ENCODE measurements at regions not wholly inside any gene's neighbourhood (a gene's known extent, or its start where the extent isn't known, plus 50 kb on each side); places are given as distances from the start of the nearest gene placed in this dataset.

GRCh38 chr11:42243385-42243784 is 783.9 kb upstream of the LRRC4C start:
- TF ChIP-seq CTCF (IDR thresholded peaks at IDR 0.05): no peak
- H3K4me3 ChIP-seq: no peak overlapping the region
- no peak for ATAC-seq
- intact Hi-C loops (cut with DNase I): no loop called here
- FAIRE-seq: no peak
- no peak overlapping the region for H3K27ac ChIP-seq
- no peak for DNase-seq
- H3K9me3 ChIP-seq: no peaks in the 10 kb centered on the region
- H3K4me1 ChIP-seq: no peaks in the 10 kb centered on the region
- H3K36me3 ChIP-seq: no peaks in the 10 kb centered on the region
- H3K27me3 ChIP-seq: no peaks in the 10 kb centered on the region
- WGBS, 2 donors: 16 to 19% methylated on average over 2 of the region's 2 CpGs

GRCh38 chr11:42244376-42244775 is 784.9 kb upstream of the LRRC4C start:
- 57 to 60% methylated on average over 1 of the region's 1 CpG for WGBS, 2 donors
- no peak for FAIRE-seq
- H3K27me3 ChIP-seq: no peaks in the 10 kb centered on the region
- no peaks in the 10 kb centered on the region for H3K9me3 ChIP-seq
- no peaks in the 10 kb centered on the region for H3K36me3 ChIP-seq
- no peak for DNase-seq
- H3K4me3 ChIP-seq: no peak overlapping the region
- no peak for TF ChIP-seq CTCF (IDR thresholded peaks at IDR 0.05)
- no peaks in the 10 kb centered on the region for H3K4me1 ChIP-seq
- no peak overlapping the region for H3K27ac ChIP-seq
- no peak for ATAC-seq
- intact Hi-C loops (cut with DNase I): no loop called here

- no peak for FAIRE-seq
- intact Hi-C loops (cut with DNase I): no loop called here
- 56 to 68% methylated on average over 4 of the region's 4 CpGs for WGBS, 2 donors
Observed at GRCh38 chr11:42249401-42249800, 789.9 kb upstream of the LRRC4C start.

GRCh38 chr11:42249956-42250355 is 790.5 kb upstream of the LRRC4C start:
- H3K36me3 ChIP-seq: no peaks in the 10 kb centered on the region
- 32 to 51% methylated on average over 2 of the region's 2 CpGs for WGBS, 2 donors
- FAIRE-seq (no peak), ATAC-seq (no peak), DNase-seq (no peak)
- intact Hi-C loops (cut with DNase I): no loop called here
- H3K27me3 ChIP-seq: no peaks in the 10 kb centered on the region
- H3K4me3 ChIP-seq: no peak overlapping the region
- no peak for TF ChIP-seq CTCF (IDR thresholded peaks at IDR 0.05)
- H3K9me3 ChIP-seq: no peaks in the 10 kb centered on the region
- H3K4me1 ChIP-seq: no peaks in the 10 kb centered on the region
- H3K27ac ChIP-seq: no peak overlapping the region

More at GRCh38 chr11:42249401-42249800, 789.9 kb upstream of the LRRC4C start:
- no peaks in the 10 kb centered on the region for H3K36me3 ChIP-seq
- no peak overlapping the region for H3K27ac ChIP-seq
- DNase-seq: no peak
- H3K27me3 ChIP-seq: no peaks in the 10 kb centered on the region
- no peak for TF ChIP-seq CTCF (IDR thresholded peaks at IDR 0.05)
- H3K4me3 ChIP-seq: no peak overlapping the region
- no peak for ATAC-seq
- no peaks in the 10 kb centered on the region for H3K4me1 ChIP-seq
- no peaks in the 10 kb centered on the region for H3K9me3 ChIP-seq

- DNase-seq: no peak
- 17 to 36% methylated on average over 2 of the region's 2 CpGs for WGBS, 2 donors
- H3K27me3 ChIP-seq: no peaks in the 10 kb centered on the region
- H3K36me3 ChIP-seq: no peaks in the 10 kb centered on the region
- no peaks in the 10 kb centered on the region for H3K9me3 ChIP-seq
- no peak for FAIRE-seq
- H3K27ac ChIP-seq: no peak overlapping the region
- ATAC-seq: no peak
- no peak overlapping the region for H3K4me3 ChIP-seq
- intact Hi-C loops (cut with DNase I): no loop called here
- no peaks in the 10 kb centered on the region for H3K4me1 ChIP-seq
- TF ChIP-seq CTCF (IDR thresholded peaks at IDR 0.05): no peak
Observed at GRCh38 chr11:42251984-42252383, 792.5 kb upstream of the LRRC4C start.
